ENCODE measurements at regions not wholly inside any gene's neighbourhood (a gene's known extent, or its start where the extent isn't known, plus 50 kb on each side); places are given as distances from the start of the nearest gene placed in this dataset.
A peak's percentile ranks its signal among the peaks of the same experiment; 100 is the strongest.

DNA sequence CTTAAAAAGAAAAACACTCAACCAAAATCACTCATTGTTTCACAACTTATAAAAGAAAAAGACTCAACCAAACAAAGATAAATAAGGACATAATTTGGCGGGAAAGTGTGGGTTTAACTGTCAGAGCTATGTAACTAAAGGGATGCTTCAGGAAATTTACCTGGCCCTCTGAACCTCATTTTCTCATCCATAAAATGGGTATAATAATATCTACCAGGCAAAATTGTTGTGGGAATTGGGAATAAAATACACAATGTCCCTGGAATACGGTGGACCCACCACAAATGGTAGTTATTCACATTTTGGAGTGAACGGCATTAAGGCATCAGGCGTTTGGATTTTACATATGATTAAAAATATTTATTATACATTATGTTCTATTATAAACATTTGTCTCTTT lies 228.5 kb upstream of the ANKRD55 start:
- ATAC-seq (no peak), DNase-seq (no peak)
- intact Hi-C loops (cut with DNase I, micrococcal nuclease), result no loop called here

DNA sequence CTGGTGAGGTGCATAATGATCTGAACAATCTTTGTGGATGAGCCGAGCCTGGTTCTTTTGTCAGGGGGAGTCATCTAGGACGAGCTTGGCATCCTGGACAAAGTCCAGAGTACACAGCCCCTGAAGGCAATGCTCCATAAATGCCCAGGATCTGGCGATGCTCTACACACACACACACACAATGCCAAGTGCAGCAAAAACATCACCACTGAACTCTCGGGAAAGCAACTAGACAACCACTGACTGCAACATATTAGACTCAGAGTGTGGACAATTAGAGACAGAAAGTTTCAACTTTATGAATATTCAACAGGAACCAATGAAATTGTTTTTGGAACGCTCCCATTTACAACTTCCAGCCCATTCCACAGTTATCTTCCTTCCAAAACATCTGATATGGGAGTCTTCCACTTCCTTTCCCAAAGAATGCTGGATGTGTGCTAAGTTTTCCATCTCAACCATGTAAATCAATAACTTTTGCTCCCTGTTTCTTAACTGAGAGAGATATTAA lies 227.6 kb upstream of the ANKRD55 start:
- intact Hi-C loops (cut with DNase I, micrococcal nuclease), result no loop called here
- no peak for DNase-seq
- no peak for ATAC-seq

DNA sequence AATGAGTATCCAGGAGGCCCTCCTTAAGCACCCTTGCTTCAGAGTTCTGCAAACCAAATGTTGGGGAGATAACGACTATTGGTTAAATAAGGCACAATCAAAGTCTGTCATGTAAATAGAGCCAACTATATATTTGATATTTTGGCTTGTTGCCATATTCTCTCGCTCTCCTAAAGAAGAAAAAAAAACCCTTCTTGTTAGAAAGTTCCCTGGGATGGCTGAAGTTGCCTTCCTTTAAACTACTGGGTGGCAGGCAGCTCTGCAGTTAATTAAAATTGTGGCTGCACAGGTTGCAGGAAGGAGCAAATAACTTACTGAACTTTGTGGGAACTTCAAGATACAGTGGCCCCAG lies 227.0 kb upstream of the ANKRD55 start:
- ATAC-seq, result no peak
- no peak for DNase-seq
- intact Hi-C loops (cut with DNase I, micrococcal nuclease), result no loop called here

DNA sequence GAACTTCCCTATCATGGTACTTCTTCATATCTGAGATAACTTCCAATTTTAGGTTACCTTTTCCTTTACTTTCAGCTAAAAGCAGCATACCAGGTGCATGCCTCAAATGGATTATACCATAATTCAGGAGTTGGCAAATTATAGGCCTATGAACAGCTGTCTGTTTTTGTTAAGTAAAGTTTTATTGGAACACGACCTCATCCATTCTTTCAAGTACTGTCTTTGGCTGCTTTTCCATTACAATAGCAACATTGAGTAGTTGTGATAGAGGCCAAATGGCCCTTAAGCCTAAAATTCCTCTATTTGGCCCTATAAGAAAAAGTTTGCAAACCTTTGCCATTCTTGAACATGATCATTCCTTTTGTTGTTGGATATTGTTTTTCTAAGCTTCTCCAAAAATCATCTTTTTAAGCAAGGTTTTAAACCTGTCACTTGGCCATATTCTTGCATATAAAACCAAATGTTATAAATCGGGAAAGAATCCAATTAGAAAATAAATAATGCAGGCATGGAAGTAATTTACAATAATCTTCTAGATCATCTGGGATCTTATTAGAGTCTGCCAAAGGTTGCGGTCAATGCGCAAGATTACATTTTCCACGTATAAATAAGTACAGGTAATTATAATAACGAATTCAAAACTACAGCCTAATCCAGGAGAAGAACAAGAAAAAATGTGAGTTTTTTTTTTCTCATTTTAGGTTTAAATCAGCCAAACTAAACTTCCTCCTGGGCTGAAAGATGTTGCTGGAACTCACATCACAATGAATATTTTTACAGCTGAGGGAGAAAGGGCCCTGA lies 226.5 kb upstream of the ANKRD55 start:
- ATAC-seq (no peak), DNase-seq (no peak)
- intact Hi-C loops (cut with DNase I, micrococcal nuclease), result no loop called here

DNA sequence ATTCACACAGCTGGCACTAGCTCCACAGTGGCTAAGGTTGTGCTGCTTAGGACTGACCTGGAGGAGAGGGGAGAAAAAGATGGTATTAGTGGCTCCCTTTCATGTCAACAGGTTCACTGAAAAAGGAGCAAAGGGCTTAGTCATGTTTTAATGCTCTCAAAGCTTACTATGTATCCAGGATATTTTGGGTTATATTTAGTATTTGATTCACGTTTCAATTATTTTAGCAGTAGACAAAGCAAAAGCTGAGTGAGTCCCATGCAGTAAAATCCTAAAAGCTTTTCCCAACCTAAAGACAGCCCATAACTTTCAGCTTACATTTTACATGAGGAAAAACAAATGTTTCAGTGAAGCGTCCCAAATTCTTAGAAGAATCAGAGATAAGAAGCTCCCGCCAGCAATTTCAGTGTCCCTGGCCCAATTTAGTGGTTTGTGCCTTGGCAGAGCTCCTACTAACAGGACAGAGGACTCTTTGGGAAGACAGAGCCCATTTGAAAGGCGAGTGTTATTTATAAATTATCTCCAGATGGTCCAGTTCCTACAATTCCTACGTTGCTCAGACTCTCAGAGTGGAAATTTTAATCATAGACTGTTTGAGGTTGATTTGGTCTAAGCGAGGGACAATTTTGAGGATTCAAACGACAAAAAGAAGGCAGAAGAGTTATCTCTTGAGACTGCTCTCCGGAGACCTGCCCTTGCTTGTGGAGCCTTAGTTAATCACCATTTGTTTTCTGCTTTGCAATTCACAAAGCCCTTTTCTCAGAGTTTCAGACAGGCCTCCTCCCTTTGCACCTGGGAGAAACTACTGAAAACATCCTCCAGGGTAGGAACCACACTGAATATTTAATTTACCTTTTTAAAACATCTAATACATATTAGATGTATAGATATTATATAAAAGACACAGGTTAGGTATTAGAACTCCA lies 225.0 kb upstream of the ANKRD55 start:
- intact Hi-C loops (cut with DNase I, micrococcal nuclease), result no loop called here
- no peak for DNase-seq
- ATAC-seq, result no peak

DNA sequence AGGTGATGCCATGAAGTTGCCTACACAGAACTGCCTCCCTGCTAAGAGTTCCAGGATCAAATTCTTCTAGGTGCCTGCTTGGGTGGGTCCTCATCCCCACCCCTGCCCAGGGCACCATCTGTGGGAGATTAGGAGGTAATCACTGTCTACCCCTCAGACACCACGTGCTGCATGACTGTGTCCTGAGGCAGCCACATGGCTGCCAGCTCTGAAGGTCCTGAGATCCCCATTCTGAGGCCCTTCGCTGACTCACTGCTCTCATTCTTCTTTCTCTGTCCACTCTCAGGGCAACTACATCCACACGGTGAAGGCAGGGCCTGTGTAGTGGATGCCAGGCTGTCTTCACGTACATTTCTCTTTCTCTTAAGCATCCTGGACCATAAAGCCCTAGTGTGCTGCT lies 222.9 kb upstream of the ANKRD55 start:
- intact Hi-C loops (cut with DNase I, micrococcal nuclease), result no loop called here
- DNase-seq (no peak), ATAC-seq (no peak)

DNA sequence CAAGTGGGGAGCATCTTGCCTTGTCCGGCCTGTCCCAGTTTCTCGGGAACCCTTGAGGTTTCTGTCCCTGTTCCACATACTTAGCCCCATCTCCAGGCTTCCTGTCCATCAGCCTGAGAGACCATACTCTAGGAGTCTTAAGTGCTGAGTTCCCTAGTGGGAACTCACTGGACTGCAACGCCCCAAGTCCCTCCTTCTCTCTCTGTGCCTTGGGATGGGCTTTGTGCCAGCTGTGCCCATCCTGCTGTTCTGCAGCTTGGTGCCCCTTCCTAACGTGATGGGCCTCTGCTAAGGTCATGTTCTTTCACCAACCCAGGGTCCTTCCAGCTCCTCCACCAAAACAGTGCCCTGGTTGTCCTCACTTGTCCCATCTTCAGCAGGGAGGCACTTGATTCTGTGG lies 222.3 kb upstream of the ANKRD55 start:
- intact Hi-C loops (cut with DNase I, micrococcal nuclease), result no loop called here
- no peak for ATAC-seq
- no peak for DNase-seq

DNA sequence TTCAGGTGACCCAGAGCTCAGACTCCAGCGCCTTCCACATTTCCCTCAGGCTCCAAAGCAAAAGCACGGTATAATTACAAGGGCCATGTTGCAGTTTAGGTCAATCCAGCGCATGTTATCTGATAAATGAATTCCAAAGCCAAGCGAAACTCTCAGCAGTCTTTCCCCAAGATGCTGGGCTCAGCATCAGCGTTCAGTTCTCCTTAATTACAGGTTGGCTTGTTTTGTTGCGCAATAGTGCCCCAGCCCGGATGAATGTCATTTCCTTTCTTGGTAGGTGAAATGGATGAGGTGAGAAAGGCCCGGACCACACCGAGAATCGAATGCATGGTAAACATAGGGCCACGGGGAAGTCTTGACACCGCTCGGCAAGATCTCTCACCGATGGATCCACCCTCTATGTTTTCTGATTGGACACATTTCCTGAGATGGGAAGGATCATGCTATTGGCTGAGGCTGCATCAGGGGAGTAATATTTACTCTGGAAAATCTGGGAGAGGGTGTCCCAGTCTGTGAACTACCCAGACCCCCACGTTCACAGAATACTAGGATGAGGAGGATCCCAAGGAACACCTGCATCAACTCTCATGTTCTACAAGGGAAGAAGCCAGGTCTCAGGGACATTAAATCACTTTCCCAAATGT lies 221.2 kb upstream of the ANKRD55 start:
- ATAC-seq, result no peak
- intact Hi-C loops (cut with DNase I, micrococcal nuclease), result no loop called here

DNA sequence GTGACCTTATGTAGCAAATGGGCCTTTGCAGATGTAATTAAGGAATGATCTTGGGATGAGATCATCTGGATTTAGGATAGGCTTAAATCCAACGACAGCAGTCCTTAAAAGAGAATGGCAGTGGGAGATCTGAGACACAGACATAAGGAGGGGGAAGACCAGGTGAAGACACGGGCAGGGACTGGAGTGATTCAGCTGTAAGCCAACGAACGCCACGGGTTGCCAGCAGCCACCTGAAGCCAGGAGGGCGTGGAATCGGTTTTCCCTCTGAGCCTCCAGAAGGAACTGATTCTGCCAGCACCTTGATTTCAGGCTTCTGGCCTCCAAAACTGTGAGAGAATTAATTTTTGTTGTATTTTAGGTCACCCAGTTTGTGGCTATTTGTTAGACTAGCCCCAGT lies 218.6 kb upstream of the ANKRD55 start:
- ATAC-seq (no peak), DNase-seq (no peak)
- intact Hi-C loops (cut with DNase I, micrococcal nuclease), result no loop called here

More for the DNA sequence above, 221.2 kb upstream of the ANKRD55 start:
- no peak for DNase-seq

DNA sequence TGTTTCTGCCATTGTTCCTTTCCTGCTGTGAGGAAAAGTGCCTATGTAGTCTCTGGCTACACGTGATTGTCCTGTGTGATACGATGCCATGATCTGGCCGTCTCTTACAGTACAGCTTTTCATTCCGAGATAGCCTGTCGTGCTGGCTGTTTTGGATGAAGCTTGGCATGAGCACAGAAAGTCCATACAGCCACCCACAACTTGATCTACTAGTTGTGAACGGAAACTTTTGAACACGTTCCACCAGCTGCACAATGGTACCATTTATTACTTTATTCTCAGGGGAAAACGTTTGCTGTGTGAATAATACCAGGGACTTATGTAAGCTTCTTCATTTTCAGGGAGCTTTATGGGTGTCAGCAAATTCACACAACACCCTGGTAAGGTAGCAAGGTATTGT lies 217.6 kb upstream of the ANKRD55 start:
- DNase-seq (no peak), ATAC-seq (no peak)
- intact Hi-C loops (cut with DNase I, micrococcal nuclease), result no loop called here

DNA sequence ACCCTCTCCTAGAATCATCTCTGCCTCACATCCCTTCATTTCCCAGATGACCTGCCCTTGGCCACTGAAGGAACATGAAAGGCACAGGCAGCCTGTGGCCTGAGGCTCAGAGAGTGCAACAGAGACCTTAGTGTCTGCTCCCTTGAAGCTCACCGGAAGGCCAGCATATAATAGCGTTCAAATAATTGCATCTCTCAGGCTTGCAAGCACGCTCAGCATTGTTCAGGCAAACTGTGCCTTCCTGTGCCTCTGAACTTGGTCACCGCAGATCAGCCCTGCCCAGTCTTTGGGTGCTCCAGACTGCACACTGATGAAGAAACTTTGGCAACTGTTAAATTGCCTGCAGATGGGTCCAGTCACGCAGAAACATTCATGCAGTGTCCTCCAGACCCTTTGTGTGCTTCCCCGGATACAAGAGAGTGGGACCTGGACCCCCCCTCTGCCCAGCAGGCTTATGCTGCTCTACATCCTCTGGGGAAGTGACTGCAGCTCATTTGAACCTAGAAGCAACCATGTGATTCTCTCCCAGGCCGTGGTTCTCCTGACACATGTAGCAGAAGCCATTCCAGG lies 216.0 kb upstream of the ANKRD55 start:
- DNase-seq (no peak), ATAC-seq (no peak)
- intact Hi-C loops (cut with DNase I, micrococcal nuclease), result no loop called here

DNA sequence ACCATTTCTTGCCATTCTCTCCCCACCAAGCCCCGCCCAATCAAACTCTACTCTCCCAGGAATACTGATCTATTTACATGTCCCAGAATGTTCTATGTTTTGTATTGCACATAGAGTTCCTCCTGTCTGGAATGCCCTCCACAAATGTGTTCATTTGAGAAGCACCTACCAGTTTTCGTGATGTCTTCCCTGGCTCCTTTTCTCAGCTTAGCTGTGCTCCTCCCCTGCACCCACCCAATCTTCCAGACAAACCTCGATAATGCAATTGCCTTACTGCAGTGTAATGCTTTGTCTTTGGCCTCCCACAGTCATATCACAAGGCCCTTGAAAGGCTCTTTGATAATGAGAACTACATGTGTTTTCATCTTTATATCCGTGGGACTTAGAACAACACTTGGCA lies 214.5 kb upstream of the ANKRD55 start:
- intact Hi-C loops (cut with DNase I, micrococcal nuclease), result no loop called here
- ATAC-seq (no peak), DNase-seq (no peak)

DNA sequence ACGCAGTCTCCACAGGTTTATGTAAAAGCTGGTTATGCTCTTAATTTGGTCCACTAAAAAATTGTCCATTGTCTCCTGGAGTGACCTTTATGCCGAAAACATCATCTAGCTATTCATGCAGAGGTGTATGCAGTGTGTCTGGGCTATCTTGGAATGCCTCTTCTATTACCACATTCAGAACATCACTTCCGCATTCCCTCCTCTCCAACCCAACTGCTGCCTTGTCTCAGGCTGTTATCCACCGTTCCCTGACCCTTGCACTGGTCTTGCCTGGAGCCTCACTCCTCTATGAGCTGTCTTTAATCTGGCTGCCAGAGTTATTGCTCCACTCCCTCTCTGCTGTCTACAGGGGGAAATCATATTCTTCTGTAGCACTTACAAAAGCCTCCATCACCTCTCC lies 214.1 kb upstream of the ANKRD55 start:
- intact Hi-C loops (cut with DNase I, micrococcal nuclease), result no loop called here
- DNase-seq (peak in 1 of 2 donors; percentile 35), ATAC-seq (peak; percentile 76)

DNA sequence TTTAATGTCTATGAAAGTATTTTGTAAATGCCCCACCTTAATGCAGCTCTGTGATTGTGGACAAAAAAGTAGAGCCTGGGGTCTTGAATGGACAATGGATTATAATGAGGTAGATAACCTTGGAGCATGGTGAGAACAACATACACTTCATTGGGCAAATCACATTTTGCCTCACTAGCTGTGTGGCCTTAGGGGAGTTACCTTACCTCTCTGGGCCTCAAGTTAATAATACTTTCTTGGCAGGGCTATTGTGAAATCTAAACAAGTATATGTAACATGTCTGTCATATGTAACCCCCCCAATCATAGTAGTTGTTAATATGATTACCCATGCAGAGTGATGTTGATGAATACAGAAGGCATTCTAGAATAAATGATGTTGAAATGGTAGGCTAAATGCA lies 213.6 kb upstream of the ANKRD55 start:
- ATAC-seq (no peak), DNase-seq (no peak)
- intact Hi-C loops (cut with DNase I, micrococcal nuclease), result no loop called here

DNA sequence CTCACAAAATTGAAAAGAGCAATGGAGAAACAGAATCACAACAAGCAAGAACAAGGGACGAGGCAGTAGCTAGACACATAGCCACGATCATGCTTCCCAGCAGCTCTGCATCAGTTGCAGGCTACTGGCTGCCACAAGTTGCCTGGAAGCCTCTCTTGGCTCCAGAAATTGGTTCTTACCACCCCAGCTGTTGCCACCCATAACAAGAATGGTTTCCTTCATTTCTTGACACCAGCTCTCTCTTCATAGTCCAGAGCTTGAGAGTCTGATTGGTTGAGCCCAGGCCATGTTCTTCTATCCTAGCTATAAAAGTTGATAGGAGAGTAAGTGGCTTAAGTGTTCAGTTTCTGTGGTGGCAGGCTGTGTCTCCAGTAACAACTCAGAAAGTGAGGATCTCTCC lies 210.7 kb upstream of the ANKRD55 start:
- intact Hi-C loops (cut with DNase I, micrococcal nuclease), result no loop called here
- DNase-seq (no peak), ATAC-seq (no peak)

DNA sequence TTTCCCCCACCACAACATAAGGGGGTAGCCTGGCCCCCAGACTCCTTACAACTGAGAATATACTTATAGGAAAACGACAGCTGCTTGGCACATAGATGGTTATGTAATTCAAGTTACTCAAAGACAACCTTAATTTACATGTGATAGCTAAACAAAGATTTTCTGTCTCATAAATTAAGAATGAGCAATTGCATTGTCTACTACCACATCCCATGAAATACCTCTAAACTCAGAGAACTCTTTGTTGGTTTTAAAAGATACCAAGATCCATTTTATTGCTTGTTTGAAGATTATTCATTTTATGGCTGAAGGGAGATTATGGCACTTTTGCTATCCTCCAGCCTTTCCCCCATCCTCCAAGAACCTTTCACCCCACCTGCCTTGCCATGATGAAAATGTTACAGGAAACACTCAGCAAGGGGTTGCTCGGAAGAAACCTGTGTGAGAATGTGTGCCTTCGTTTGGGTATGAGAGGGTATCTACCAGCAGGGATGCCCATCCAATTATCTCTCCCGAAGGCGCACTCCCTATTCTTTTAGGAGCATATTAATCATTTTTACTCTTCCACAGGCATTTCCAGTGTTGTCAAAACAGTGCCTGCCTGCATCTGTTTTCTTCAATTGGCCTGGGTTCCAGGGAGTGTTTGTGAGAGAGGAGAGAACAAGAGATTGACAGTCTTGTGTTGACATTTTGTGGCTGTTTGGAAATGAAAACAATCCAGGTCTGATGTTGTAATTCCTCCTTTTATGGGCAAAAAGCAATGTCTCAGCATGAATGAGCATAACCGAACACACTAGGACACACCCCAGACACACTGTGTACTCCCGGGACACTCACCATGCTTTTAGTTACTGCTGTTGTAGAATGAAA lies 208.0 kb upstream of the ANKRD55 start:
- DNase-seq, result peak in 1 of 2 donors; percentile 42

DNA sequence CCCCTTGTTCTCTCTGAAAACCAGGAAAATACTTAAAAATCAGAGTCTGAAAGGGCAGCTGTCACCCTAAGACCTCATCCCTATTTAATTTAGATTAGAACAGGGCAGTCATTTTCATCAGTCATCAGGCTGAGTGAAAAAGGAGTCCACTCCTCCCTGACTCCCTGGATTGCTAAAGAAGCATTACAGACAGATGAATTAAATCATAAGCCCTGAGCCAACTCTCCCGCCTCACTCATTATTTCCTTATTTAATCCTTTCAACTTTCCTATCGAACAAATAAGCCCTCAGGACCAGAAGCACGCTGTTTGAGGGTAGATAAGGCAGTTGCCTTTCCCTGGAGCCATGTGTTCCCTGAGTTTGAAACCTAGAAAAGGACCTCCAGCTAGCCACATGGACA lies 201.9 kb upstream of the ANKRD55 start:
- ATAC-seq, result no peak
- DNase-seq, result no peak
- intact Hi-C loops (cut with DNase I, micrococcal nuclease), result no loop called here

More for the DNA sequence above, 208.0 kb upstream of the ANKRD55 start:
- intact Hi-C loops (cut with DNase I, micrococcal nuclease), result no loop called here
- peak; percentile 90 for ATAC-seq

DNA sequence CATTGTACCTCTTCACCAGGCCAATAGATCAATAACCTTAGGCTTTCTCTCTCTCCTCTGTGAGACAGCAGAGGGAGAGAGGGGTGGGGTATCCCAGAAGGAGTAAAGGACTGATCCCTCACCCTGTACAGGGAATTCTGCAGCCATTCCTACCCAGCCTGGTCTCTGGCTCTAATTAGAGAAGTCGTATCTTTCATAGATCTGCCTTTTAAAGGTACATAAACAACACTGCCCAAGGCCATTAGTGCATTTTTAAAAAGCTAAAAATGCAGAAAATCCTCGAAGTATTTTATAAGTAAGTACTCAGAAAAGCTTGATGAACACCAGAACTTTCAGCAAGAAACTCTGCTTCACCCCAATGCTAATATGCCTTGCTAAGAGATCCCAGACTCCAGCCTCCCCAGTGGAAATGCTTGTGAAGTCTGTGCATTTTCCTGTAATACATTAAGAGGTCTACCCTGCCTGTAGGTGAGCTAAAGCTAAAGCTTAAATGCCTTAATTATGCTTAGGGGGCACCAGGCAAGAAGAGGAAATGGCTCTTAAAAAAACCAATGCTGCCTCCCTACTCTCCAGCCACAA lies 200.0 kb upstream of the ANKRD55 start:
- intact Hi-C loops (cut with DNase I, micrococcal nuclease), result no loop called here
- ATAC-seq (no peak), DNase-seq (no peak)
